B cell (primary cell): ENCODE measurements at regions not wholly inside any gene's neighbourhood (a gene's known extent, or its start where the extent isn't known, plus 50 kb on each side); places are given as distances from the start of the nearest gene placed in this dataset.

Experiments used
- EZH2 ChIP-seq: IDR thresholded peaks from 2 replicates; pipeline ENCODE4 v1.6.1; 2012; ENCODE audit warnings: borderline replicate concordance, low read depth, mild to moderate bottlenecking, moderate library complexity, low read length; ENCODE audit not compliant: insufficient read depth, poor library complexity, severe bottlenecking
- TF ChIP-seq, protein P1 (sequence below): fragments of 200-600 bp; IDR thresholded peaks from one replicate; pipeline ENCODE4 v1.8.0; 2022; ENCODE audit warnings: antibody characterized with exemption, mild to moderate bottlenecking

DNA sequence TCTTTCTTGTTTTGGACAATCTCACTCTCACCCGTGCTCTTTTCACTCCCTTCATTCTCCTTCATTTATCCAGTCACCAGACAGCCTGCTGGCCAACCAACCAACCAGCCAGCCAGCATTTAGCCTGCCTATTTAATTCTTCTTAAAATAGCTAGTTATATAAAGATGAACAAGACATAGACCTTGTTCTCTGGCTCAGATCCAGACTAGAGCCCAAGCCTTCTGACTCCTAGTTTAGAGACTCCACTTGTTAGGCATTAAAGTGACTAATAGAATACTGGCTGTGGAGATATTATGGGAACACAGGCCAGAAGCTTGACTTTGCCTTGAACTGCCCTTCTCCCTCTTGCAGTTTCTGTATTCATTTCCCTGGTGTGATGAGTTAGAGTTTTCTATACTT, 215.3 kb upstream of the THRB start:
- TF ChIP-seq, protein P1, sequence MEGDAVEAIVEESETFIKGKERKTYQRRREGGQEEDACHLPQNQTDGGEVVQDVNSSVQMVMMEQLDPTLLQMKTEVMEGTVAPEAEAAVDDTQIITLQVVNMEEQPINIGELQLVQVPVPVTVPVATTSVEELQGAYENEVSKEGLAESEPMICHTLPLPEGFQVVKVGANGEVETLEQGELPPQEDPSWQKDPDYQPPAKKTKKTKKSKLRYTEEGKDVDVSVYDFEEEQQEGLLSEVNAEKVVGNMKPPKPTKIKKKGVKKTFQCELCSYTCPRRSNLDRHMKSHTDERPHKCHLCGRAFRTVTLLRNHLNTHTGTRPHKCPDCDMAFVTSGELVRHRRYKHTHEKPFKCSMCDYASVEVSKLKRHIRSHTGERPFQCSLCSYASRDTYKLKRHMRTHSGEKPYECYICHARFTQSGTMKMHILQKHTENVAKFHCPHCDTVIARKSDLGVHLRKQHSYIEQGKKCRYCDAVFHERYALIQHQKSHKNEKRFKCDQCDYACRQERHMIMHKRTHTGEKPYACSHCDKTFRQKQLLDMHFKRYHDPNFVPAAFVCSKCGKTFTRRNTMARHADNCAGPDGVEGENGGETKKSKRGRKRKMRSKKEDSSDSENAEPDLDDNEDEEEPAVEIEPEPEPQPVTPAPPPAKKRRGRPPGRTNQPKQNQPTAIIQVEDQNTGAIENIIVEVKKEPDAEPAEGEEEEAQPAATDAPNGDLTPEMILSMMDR: no peak
- no peak for TF ChIP-seq EZH2
